Testis (tissue), 2 donors: ENCODE measurements at regions not wholly inside any gene's neighbourhood (a gene's known extent, or its start where the extent isn't known, plus 50 kb on each side); places are given as distances from the start of the nearest gene placed in this dataset.

Experiments used
- CTCF ChIP-seq, 3 experiments: fragments of 450-650 bp in 2 of 3; fragments of 200-600 bp in 1 of 3; sonication (generic) in 1 of 3; IDR thresholded peaks; one replicate each; pipeline ENCODE4 v1.5.1; 2016 to 2019; ENCODE audit warnings: antibody characterized with exemption in 3 of 3, mild to moderate bottlenecking in 2 of 3, moderate library complexity in 1 of 3
- POLR2A ChIP-seq: fragments of 450-650 bp; IDR thresholded peaks from one replicate; pipeline ENCODE4 v1.6.1; 2017; ENCODE audit warnings: antibody characterized with exemption, mild to moderate bottlenecking, moderate library complexity

- no peak for TF ChIP-seq CTCF (IDR thresholded peaks at IDR 0.05)
- TF ChIP-seq POLR2A = no peak
Observed at GRCh38 chr1:95793893-95794292, 559.9 kb downstream of the RWDD3 start.
